ENCODE measurements at regions not wholly inside any gene's neighbourhood (a gene's known extent, or its start where the extent isn't known, plus 50 kb on each side); places are given as distances from the start of the nearest gene placed in this dataset.

DNA sequence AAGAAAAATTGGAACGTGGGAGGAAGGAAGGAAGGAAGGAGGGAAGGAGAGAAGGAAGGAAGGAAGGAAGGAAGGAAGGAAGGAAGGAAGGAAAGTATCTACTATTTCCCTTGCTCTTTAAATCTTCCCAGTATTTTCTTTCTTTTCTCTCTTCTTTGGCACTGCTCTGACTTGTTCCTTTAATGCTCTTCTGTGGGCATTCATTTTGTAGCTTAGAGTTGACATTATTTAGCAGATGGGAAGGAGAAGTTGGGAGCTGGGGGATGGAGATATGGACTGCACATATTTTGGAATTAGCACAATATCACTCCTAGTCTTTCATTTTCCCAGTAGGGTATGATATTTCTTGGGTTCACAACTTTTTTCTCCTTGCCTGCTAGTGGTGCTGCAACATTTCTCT is 152.2 kb downstream of the TFAP2B start:
- Mint-ChIP-seq H3K4me1 (ENCODE audit: low read depth) (no peaks in the 10 kb centered on the region), H3K9me3 (no peaks in the 10 kb centered on the region), H3K27me3 (ENCODE audit: low read depth) (no peaks in the 10 kb centered on the region), H3K4me3 (no peak overlapping the region), H3K36me3 (ENCODE audit: low read depth) (no peaks in the 10 kb centered on the region), H3K27ac (no peak overlapping the region)
- no peak for DNase-seq (ENCODE audit: low spot score)

DNA sequence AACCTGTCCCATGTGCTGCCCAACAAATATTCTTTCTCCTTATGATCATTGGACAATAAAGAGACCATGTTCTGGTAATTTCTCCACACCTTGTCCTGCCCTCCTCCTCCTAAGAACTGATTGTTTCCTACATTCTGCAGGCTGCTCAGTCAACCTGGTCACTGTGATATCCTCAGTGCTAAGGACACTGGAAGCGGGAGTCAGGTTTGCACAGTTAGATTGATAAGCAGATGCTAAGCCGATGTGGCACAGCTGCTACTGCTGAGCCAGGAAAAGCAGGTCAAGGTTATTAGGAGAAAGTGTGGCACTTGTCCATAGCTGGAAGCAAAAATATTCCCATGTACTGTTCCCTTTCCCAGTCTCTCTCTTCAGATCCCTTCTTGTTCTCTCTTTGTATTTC is 154.8 kb downstream of the TFAP2B start:
- DNase-seq (ENCODE audit: low spot score), result no peak
- Mint-ChIP-seq H3K9me3 (no peaks in the 10 kb centered on the region), H3K27ac (no peak overlapping the region), H3K36me3 (ENCODE audit: low read depth) (no peaks in the 10 kb centered on the region), H3K4me1 (ENCODE audit: low read depth) (no peaks in the 10 kb centered on the region), H3K4me3 (no peak overlapping the region), H3K27me3 (ENCODE audit: low read depth) (no peaks in the 10 kb centered on the region)

GRCh38 chr6:50974319-50974718 is 155.6 kb downstream of the TFAP2B start:
- H3K36me3 Mint-ChIP-seq (ENCODE audit: low read depth), result no peaks in the 10 kb centered on the region
- no peaks in the 10 kb centered on the region for H3K27me3 Mint-ChIP-seq (ENCODE audit: low read depth)
- DNase-seq (ENCODE audit: low spot score), result no peak
- H3K27ac Mint-ChIP-seq, result no peak overlapping the region
- no peaks in the 10 kb centered on the region for H3K4me1 Mint-ChIP-seq (ENCODE audit: low read depth)
- no peak overlapping the region for H3K4me3 Mint-ChIP-seq
- H3K9me3 Mint-ChIP-seq, result no peaks in the 10 kb centered on the region

DNA sequence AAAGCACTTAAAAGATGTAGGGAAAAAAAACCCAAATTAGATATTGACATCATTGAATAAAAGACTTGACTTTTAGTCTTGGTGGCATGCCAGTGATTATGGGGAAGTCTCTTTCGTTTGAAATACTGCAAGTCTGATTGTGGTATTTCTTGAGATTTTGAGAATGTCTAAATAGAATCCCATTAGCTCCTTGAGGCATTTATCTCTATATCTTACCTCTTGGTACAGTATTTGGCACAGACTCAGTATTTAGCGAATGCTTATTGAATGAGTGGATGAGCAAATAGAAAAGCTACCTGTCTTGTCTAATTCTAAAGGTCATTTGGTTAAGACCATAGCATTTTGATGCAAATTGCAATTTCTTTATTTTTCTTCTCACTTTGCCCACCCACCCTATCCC is 156.5 kb downstream of the TFAP2B start:
- H3K27me3 Mint-ChIP-seq (ENCODE audit: low read depth), result no peaks in the 10 kb centered on the region
- no peaks in the 10 kb centered on the region for H3K36me3 Mint-ChIP-seq (ENCODE audit: low read depth)
- no peaks in the 10 kb centered on the region for H3K9me3 Mint-ChIP-seq
- DNase-seq (ENCODE audit: low spot score), result no peak
- H3K4me3 Mint-ChIP-seq, result no peak overlapping the region
- no peak overlapping the region for H3K27ac Mint-ChIP-seq
- H3K4me1 Mint-ChIP-seq (ENCODE audit: low read depth), result no peaks in the 10 kb centered on the region

DNA sequence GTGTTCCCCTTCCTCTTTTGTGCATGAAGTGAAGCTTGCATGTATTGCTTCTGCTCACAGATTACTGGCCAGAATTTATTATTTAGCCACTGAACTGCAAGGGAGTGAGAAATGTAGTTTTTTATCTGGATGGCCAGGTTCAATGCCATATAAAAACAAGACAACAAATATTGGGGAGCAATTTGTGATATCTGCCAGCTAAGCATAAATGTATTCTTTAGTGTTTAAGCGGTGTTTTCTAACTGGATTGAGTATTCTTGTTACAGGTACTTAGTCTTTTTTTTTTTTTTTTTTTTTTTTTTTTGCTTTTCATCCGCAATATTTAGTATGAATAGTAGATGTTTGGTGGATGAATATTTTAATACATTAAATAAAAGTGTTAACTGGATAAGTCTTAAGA is 158.2 kb downstream of the TFAP2B start:
- H3K4me3 Mint-ChIP-seq, result no peak overlapping the region

GRCh38 chr6:50977796-50978195 is 159.1 kb downstream of the TFAP2B start:
- DNase-seq (ENCODE audit: low spot score), result no peak
- Mint-ChIP-seq H3K4me3 (no peak overlapping the region), H3K4me1 (ENCODE audit: low read depth) (no peaks in the 10 kb centered on the region), H3K27ac (no peak overlapping the region), H3K9me3 (no peaks in the 10 kb centered on the region), H3K36me3 (ENCODE audit: low read depth) (no peaks in the 10 kb centered on the region), H3K27me3 (ENCODE audit: low read depth) (no peaks in the 10 kb centered on the region)

More for the DNA sequence above, 158.2 kb downstream of the TFAP2B start:
- Mint-ChIP-seq H3K27ac (no peak overlapping the region), H3K36me3 (ENCODE audit: low read depth) (no peaks in the 10 kb centered on the region), H3K27me3 (ENCODE audit: low read depth) (no peaks in the 10 kb centered on the region), H3K4me1 (ENCODE audit: low read depth) (no peaks in the 10 kb centered on the region), H3K9me3 (no peaks in the 10 kb centered on the region)
- DNase-seq (ENCODE audit: low spot score), result no peak

GRCh38 chr6:50978380-50979170 is 159.9 kb downstream of the TFAP2B start:
- Mint-ChIP-seq H3K36me3 (ENCODE audit: low read depth) (no peaks in the 10 kb centered on the region), H3K27ac (no peak overlapping the region), H3K27me3 (ENCODE audit: low read depth) (no peaks in the 10 kb centered on the region), H3K4me3 (no peak overlapping the region), H3K9me3 (no peaks in the 10 kb centered on the region), H3K4me1 (ENCODE audit: low read depth) (no peaks in the 10 kb centered on the region)
- no peak for DNase-seq (ENCODE audit: low spot score)

- no peak for DNase-seq (ENCODE audit: low spot score)
- H3K27ac Mint-ChIP-seq, result no peak overlapping the region
- H3K4me1 Mint-ChIP-seq (ENCODE audit: low read depth), result no peaks in the 10 kb centered on the region
- H3K9me3 Mint-ChIP-seq, result no peaks in the 10 kb centered on the region
- no peaks in the 10 kb centered on the region for H3K27me3 Mint-ChIP-seq (ENCODE audit: low read depth)
- H3K4me3 Mint-ChIP-seq, result no peak overlapping the region
- H3K36me3 Mint-ChIP-seq (ENCODE audit: low read depth), result no peaks in the 10 kb centered on the region
These were observed 160.5 kb downstream of the TFAP2B start for GRCh38 chr6:50979171-50979525.

- Mint-ChIP-seq H3K27me3 (ENCODE audit: low read depth) (no peaks in the 10 kb centered on the region), H3K4me3 (no peak overlapping the region), H3K36me3 (ENCODE audit: low read depth) (no peaks in the 10 kb centered on the region)
These were observed 165.5 kb downstream of the TFAP2B start for GRCh38 chr6:50984135-50984534.

DNA sequence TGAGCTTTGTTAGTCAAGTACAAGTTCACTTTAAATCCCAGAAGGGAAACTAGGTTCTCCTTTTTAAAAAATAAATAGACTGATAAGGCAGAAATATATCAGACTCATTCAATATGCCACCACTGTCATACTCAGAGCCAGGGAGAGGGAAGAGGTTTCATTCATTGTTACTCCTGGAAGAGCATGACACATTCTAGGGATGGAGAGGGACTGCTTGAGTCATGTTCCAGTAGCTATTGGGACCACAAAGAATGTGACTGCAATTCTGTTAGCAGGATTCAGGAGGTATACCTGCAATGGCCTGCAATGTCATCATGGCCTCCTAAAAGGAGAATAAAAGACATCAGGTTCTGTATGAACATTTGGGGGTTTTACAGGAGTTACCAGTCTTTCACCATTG is 167.6 kb downstream of the TFAP2B start:
- H3K27ac Mint-ChIP-seq, result no peak overlapping the region
- no peak for DNase-seq (ENCODE audit: low spot score)
- H3K4me3 Mint-ChIP-seq, result no peak overlapping the region
- H3K4me1 Mint-ChIP-seq (ENCODE audit: low read depth), result no peaks in the 10 kb centered on the region
- H3K27me3 Mint-ChIP-seq (ENCODE audit: low read depth), result no peaks in the 10 kb centered on the region
- H3K36me3 Mint-ChIP-seq (ENCODE audit: low read depth), result no peaks in the 10 kb centered on the region
- H3K9me3 Mint-ChIP-seq, result no peaks in the 10 kb centered on the region

More at GRCh38 chr6:50984135-50984534, 165.5 kb downstream of the TFAP2B start:
- H3K9me3 Mint-ChIP-seq, result no peaks in the 10 kb centered on the region
- no peaks in the 10 kb centered on the region for H3K4me1 Mint-ChIP-seq (ENCODE audit: low read depth)
- no peak overlapping the region for H3K27ac Mint-ChIP-seq
- no peak for DNase-seq (ENCODE audit: low spot score)

- no peaks in the 10 kb centered on the region for H3K27me3 Mint-ChIP-seq (ENCODE audit: low read depth)
- peaks cover 3% of the 10 kb centered on the region for H3K9me3 Mint-ChIP-seq
- no peak overlapping the region for H3K4me3 Mint-ChIP-seq
- no peaks in the 10 kb centered on the region for H3K36me3 Mint-ChIP-seq (ENCODE audit: low read depth)
- DNase-seq (ENCODE audit: low spot score), result no peak
- H3K4me1 Mint-ChIP-seq (ENCODE audit: low read depth), result no peaks in the 10 kb centered on the region
- no peak overlapping the region for H3K27ac Mint-ChIP-seq
These were observed 170.5 kb downstream of the TFAP2B start for GRCh38 chr6:50989123-50989522.

GRCh38 chr6:50990750-50991446 is 172.2 kb downstream of the TFAP2B start:
- Mint-ChIP-seq H3K9me3 (peaks cover 3% of the 10 kb centered on the region), H3K27me3 (ENCODE audit: low read depth) (no peaks in the 10 kb centered on the region), H3K4me3 (no peak overlapping the region), H3K36me3 (ENCODE audit: low read depth) (no peaks in the 10 kb centered on the region), H3K27ac (no peak overlapping the region), H3K4me1 (ENCODE audit: low read depth) (no peaks in the 10 kb centered on the region)
- DNase-seq (ENCODE audit: low spot score), result no peak

DNA sequence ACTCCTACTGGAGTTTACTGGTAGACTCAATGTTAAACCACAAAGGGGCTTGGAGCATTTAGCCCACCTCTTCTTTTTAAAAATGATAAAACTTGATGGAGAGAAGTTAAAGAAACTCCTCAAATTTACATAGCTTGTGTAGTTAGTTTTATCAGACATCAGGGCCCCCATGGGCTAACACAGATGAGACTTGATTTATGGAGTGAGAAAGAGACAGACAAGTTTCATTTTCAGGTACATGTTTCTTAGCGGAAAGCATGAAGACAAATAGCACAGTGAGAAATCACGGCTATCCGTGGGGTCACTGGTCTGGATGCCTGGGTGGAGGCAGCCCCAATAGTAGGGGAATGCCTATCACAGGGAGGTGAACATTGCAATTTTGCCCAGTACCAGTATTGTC is 173.6 kb downstream of the TFAP2B start:
- Mint-ChIP-seq H3K4me1 (ENCODE audit: low read depth) (no peaks in the 10 kb centered on the region), H3K4me3 (no peak overlapping the region), H3K27ac (no peak overlapping the region), H3K27me3 (ENCODE audit: low read depth) (no peaks in the 10 kb centered on the region), H3K9me3 (peaks cover 3% of the 10 kb centered on the region), H3K36me3 (ENCODE audit: low read depth) (no peaks in the 10 kb centered on the region)
- no peak for DNase-seq (ENCODE audit: low spot score)

GRCh38 chr6:50992704-50993625 is 174.3 kb downstream of the TFAP2B start:
- Mint-ChIP-seq H3K27ac (no peak overlapping the region), H3K27me3 (ENCODE audit: low read depth) (no peaks in the 10 kb centered on the region), H3K4me3 (no peak overlapping the region), H3K36me3 (ENCODE audit: low read depth) (no peaks in the 10 kb centered on the region), H3K4me1 (ENCODE audit: low read depth) (no peaks in the 10 kb centered on the region), H3K9me3 (peaks cover 3% of the 10 kb centered on the region)
- DNase-seq (ENCODE audit: low spot score), result no peak

All from T-helper 2 cell treated with Interferon-gamma antibody and Interleukin-4, amounts not matched to agents 5 μg/mL and 100 μg/mL, for 36 hours (primary cell).